GM12878 (cell line): ENCODE measurements at regions not wholly inside any gene's neighbourhood (a gene's known extent, or its start where the extent isn't known, plus 50 kb on each side); places are given as distances from the start of the nearest gene placed in this dataset.

Experiments used
- ATAC-seq: fragments of 200-7000 bp; cut with Tn5 transposase; 3 replicates; pipeline ENCODE4 v1.9.1; 2020; ENCODE audit warnings: mild to moderate bottlenecking, moderate library complexity
- BruUV-seq: library from RNA; stranded (reverse); fragments of 400-500 nt; replicated peaks from 2 replicates; lab custom pipeline; 2021; lab: Mats Ljungman, UMichigan
- CTCF ChIA-PET: fragments of 300-600 bp; sonication (Branson Sonifier 250); formaldehyde crosslinking; extraction: SDS; loops from one replicate; lab custom pipeline; 2021; ENCODE audit warnings: inconsistent platforms; lab: Yijun Ruan, JAX
- POLR2A ChIA-PET: fragments of 350-600 bp; formaldehyde crosslinking; extraction: SDS; loops from one replicate; lab custom pipeline; 2021; ENCODE audit warnings: inconsistent platforms; lab: Charles Lee
- RAD21 ChIA-PET: fragments of 300-600 bp; sonication (Branson Sonifier 250); formaldehyde crosslinking; loops from one replicate; lab custom pipeline; 2023; ENCODE audit warnings: antibody characterized with exemption; ENCODE audit not compliant: unreplicated experiment; lab: Charles Lee
- SMC1A ChIA-PET: fragments of 300-600 bp; sonication (Branson Sonifier 250); formaldehyde crosslinking; loops from one replicate; lab custom pipeline; 2023; ENCODE audit not compliant: unreplicated experiment, uncharacterized antibody; lab: Charles Lee
- DNase-seq: peaks from one replicate; pipeline ENCODE4 v3.0.0-alpha.2; 2011; ENCODE audit warnings: low read depth, low spot score
- FAIRE-seq: peaks from 3 replicates; lab custom pipeline; 2011; peaks lifted over from hg19 to GRCh38; lab: Jason Lieb, UNC
- H2AFZ ChIP-seq: 2 replicates; pipeline ENCODE4 v1.6.0; 2011; ENCODE audit warnings: low read depth, low read length, control low read depth; ENCODE audit not compliant: control insufficient read depth
- H3K27ac ChIP-seq: 2 replicates; pipeline ENCODE4 v1.5.1; 2011; ENCODE audit warnings: control low read depth; ENCODE audit not compliant: control insufficient read depth, insufficient read depth
- H3K27me3 ChIP-seq, 2 experiments: replicated peaks in 1 of 2; 2 replicates each; pipeline versions ENCODE4 v1.6.0 to v1.6.1; 2011; ENCODE audit warnings: low read length in 1 of 2; ENCODE audit not compliant: control insufficient read depth in 2 of 2, insufficient read depth in 2 of 2
- H3K36me3 ChIP-seq, 2 experiments: 2 replicates each; pipeline ENCODE4 v1.5.1; 2011; ENCODE audit warnings: low read length in 1 of 2; ENCODE audit not compliant: control insufficient read depth in 2 of 2, insufficient read depth in 2 of 2
- H3K4me1 ChIP-seq: 2 replicates; pipeline ENCODE4 v1.6.1; 2011; ENCODE audit warnings: mild to moderate bottlenecking, low read length, moderate library complexity, mixed read lengths; ENCODE audit not compliant: control insufficient read depth, insufficient read depth
- H3K4me2 ChIP-seq: 2 replicates; pipeline ENCODE4 v1.6.0; 2011; ENCODE audit warnings: control low read depth; ENCODE audit not compliant: control insufficient read depth, insufficient read depth
- H3K4me3 ChIP-seq: fragments of 200-600 bp; sonication (generic); 2 replicates; pipeline ENCODE4 v1.5.1; 2016
- H3K79me2 ChIP-seq: 2 replicates; pipeline ENCODE4 v1.6.0; 2011; ENCODE audit warnings: low read length; ENCODE audit not compliant: control insufficient read depth, insufficient read depth
- H3K9ac ChIP-seq: 2 replicates; pipeline ENCODE4 v1.8.0; 2011; ENCODE audit warnings: low read length, control low read depth, mixed read lengths; ENCODE audit not compliant: control insufficient read depth, insufficient read depth
- H3K9me3 ChIP-seq: replicated peaks from 3 replicates; pipeline ENCODE4 v1.5.1; 2011; ENCODE audit warnings: mild to moderate bottlenecking, low read length; ENCODE audit not compliant: control insufficient read depth, insufficient read depth
- H4K20me1 ChIP-seq: 2 replicates; pipeline ENCODE4 v1.6.0; 2011; ENCODE audit not compliant: control insufficient read depth, insufficient read depth
- ASH2L ChIP-seq: fragments of 300-600, 200-600 bp; sonication (generic); IDR thresholded peaks from 2 replicates; pipeline ENCODE4 v1.6.1; 2017; ENCODE audit warnings: low read depth, mild to moderate bottlenecking, borderline replicate concordance
- BMI1 ChIP-seq: fragments of 450-650 bp; IDR thresholded peaks from 2 replicates; pipeline ENCODE4 v1.6.1; 2016; ENCODE audit warnings: mild to moderate bottlenecking, moderate library complexity, borderline replicate concordance
- CHD2 ChIP-seq: IDR thresholded peaks from 2 replicates; pipeline ENCODE4 v1.6.1; 2011; ENCODE audit warnings: low read depth, low read length, improper control_type of control experiment, borderline replicate concordance
- DPF2 ChIP-seq: fragments of 450-650 bp; IDR thresholded peaks from 2 replicates; pipeline ENCODE4 v1.6.1; 2017; ENCODE audit warnings: mild to moderate bottlenecking
- PAX8 ChIP-seq: fragments of 450-650 bp; IDR thresholded peaks from 2 replicates; pipeline ENCODE4 v1.6.1; 2017; ENCODE audit warnings: mild to moderate bottlenecking, moderate library complexity
- PML ChIP-seq: IDR thresholded peaks from 2 replicates; pipeline ENCODE4 v1.6.1; 2012; ENCODE audit warnings: low read length, inconsistent platforms
- RELA ChIP-seq: fragments of 450-650 bp; IDR thresholded peaks from 2 replicates; pipeline ENCODE4 v1.8.0; 2014; ENCODE audit warnings: borderline replicate concordance; ENCODE audit not compliant: partially characterized antibody
- REST ChIP-seq: IDR thresholded peaks from 2 replicates; pipeline ENCODE4 v1.6.1; 2012; ENCODE audit warnings: mild to moderate bottlenecking, low read depth, low read length
- YY1 ChIP-seq: IDR thresholded peaks from 2 replicates; pipeline ENCODE4 v1.6.1; 2011; ENCODE audit warnings: low read depth, mild to moderate bottlenecking, low read length
- WGBS: methylation state at CpG from one replicate; pipeline ENCODE4 v1.1.6; 2016; ENCODE audit warnings: low lambda C conversion rate; ENCODE audit not compliant: insufficient replicate concordance, insufficient coverage; ENCODE audit errors: missing lambda C conversion rate; 5-methylcytosine and 5-hydroxymethylcytosine counted together
- in situ Hi-C: fragments of 300-500 bp; cut with MboI; formaldehyde crosslinking; loops from 9 replicates; pipeline ENCODE4 v1.14.3; 2018; ENCODE audit warnings: mixed read lengths
- intact Hi-C: fragments of 100-400 bp; cut with micrococcal nuclease; formaldehyde crosslinking; loops from one replicate; pipeline ENCODE4 v1.14.2; 2022; ENCODE audit not compliant: unreplicated experiment
- TF ChIP-seq, protein P1 (sequence below): fragments of 450-650 bp; IDR thresholded peaks from 2 replicates; pipeline ENCODE4 v1.6.1; 2017; ENCODE audit warnings: borderline replicate concordance

GRCh38 chr10:85003083-85003482, 674.7 kb downstream of the CCSER2 start:
- no peak for FAIRE-seq
- RAD21 ChIA-PET, result no interaction called here
- H3K4me3 ChIP-seq, result no peak overlapping the region
- no peaks in the 10 kb centered on the region for H3K27me3 ChIP-seq
- no peaks in the 10 kb centered on the region for H3K79me2 ChIP-seq
- TF ChIP-seq RELA, result no peak
- TF ChIP-seq DPF2, result no peak
- TF ChIP-seq YY1, result no peak
- TF ChIP-seq CHD2, result no peak
- TF ChIP-seq REST, result no peak
- no peak for TF ChIP-seq ASH2L
- TF ChIP-seq, protein P1, sequence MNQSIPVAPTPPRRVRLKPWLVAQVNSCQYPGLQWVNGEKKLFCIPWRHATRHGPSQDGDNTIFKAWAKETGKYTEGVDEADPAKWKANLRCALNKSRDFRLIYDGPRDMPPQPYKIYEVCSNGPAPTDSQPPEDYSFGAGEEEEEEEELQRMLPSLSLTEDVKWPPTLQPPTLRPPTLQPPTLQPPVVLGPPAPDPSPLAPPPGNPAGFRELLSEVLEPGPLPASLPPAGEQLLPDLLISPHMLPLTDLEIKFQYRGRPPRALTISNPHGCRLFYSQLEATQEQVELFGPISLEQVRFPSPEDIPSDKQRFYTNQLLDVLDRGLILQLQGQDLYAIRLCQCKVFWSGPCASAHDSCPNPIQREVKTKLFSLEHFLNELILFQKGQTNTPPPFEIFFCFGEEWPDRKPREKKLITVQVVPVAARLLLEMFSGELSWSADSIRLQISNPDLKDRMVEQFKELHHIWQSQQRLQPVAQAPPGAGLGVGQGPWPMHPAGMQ, result no peak
- no peak for TF ChIP-seq PML
- no peak for TF ChIP-seq BMI1
- TF ChIP-seq PAX8, result no peak
- TF ChIP-seq, all 136 proteins: peak for 0
- Histone ChIP-seq H4K20me1 (no peaks in the 10 kb centered on the region), H3K9ac (no peak overlapping the region), H3K4me2 (no peak overlapping the region), H3K27ac (no peak overlapping the region), H3K4me1 (no peaks in the 10 kb centered on the region), H3K9me3 (no peaks in the 10 kb centered on the region), H3K36me3 (no peaks in the 10 kb centered on the region), H2AFZ (no peak overlapping the region)
- WGBS, result 0% methylated on average over 1 of the region's 1 CpG
- ATAC-seq (no peak), DNase-seq (no peak)
- SMC1A ChIA-PET, result no interaction called here
- intact Hi-C loops (no loop called here), in situ Hi-C loops (no loop called here)
- no TSS peak for BruUV-seq
- CTCF ChIA-PET, result interaction anchor here (0.6 kb wide), 1 partner anchor 51 kb away, joined by 3 read pairs; no protein-coding TSS in a partner anchor
- POLR2A ChIA-PET, result no interaction called here
